Central memory CD4-positive, alpha-beta T cell (primary cell): ENCODE measurements at regions not wholly inside any gene's neighbourhood (a gene's known extent, or its start where the extent isn't known, plus 50 kb on each side); places are given as distances from the start of the nearest gene placed in this dataset.

Experiments
- DNase-seq: peaks from one replicate; pipeline ENCODE4 v3.0.0; 2022

- DNase-seq = no peak
Measured at GRCh38 chr4:151961456-151961855, 200.6 kb upstream of the GATB start.

- no peak for DNase-seq
Measured at GRCh38 chr4:151960449-151961230, 199.8 kb upstream of the GATB start.

GRCh38 chr4:151957153-151957552 is 196.3 kb upstream of the GATB start:
- no peak for DNase-seq

GRCh38 chr4:151955721-151956380 is 195.0 kb upstream of the GATB start:
- DNase-seq = no peak

- no peak for DNase-seq
Measured at GRCh38 chr4:151953795-151954372, 193.1 kb upstream of the GATB start.

DNA sequence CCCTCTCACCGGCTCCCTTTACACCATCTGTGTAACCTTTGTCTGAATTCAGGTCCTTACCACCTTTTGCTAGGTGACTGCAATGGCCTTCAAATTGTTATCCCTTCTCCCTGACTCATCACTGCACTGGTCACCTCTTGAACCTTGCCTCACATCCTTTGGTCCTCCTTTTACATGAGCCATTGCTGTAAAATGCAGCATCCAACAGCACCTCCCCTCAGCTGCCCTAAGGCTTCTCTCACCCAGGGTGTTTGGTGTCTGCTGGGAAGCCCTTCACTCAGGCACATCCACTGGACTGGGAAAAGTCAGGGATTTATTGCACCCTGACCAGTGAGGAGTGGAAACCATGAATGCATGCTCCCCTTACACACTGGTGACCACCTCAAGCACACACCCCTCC is 192.5 kb upstream of the GATB start:
- DNase-seq = no peak

GRCh38 chr4:151952711-151953254 is 192.0 kb upstream of the GATB start:
- no peak for DNase-seq

DNA sequence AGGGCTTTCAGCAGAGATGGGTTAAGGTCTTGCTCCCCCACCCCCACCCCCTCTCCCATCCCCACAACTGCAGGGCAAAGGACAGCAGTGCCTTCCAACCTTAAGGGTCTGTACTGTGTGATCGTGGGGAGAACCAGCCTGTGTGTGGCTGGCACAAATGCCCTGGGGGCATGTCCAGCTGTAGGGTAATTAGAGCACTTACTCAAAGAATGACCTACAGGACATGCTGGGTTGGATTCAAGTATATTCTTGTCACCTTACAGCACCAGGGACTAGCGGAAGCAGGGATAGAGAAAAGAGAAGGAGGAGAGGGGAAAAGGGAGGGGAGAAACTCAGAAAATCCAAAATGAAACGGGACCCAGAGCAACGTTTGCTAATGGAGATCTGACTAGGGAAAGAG is 191.3 kb upstream of the GATB start:
- DNase-seq = no peak

- no peak for DNase-seq
Measured at GRCh38 chr4:151951671-151952050, 190.9 kb upstream of the GATB start.

- DNase-seq = no peak
Measured at GRCh38 chr4:151950993-151951670, 190.3 kb upstream of the GATB start.

- DNase-seq = no peak
Measured at GRCh38 chr4:151948351-151949016, 187.7 kb upstream of the GATB start.

DNA sequence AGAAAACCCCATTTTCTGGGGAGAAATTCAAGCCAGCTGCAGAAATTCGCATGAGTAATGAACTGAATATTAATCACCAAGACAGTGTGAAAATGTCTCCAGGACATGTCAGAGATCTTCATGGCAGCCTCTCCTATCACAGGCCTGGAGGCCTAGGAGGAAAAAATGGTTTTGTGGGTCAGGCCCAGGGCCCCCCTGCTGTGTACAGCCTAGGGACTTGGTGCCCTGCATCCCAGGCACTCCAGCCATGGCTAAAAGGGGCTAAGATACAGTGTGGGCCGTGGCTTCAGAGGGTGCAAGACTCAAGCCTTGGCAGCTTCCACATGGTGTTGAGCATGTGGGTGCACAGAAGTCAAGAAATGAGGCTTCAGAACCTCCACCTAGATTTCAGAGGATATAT is 185.9 kb upstream of the GATB start:
- no peak for DNase-seq

DNA sequence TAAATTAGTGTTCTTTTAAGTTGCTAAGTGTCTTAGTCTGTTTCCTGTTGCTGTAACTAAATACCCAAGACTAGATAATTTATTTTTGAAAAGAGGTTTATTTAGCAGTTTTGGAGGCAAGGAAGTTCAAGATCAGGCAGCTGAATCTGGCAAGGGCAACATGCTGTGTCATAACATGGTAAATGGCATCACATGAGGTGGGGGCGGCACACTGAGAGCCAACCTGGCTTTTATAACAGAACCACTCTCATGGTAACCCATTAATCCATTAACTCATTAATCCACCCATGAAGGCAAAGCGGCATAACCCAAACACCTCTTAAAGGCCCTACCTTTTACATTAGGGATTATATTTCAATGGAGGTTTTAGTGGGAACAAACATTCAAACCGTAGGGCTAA is 182.2 kb upstream of the GATB start:
- DNase-seq = no peak

DNA sequence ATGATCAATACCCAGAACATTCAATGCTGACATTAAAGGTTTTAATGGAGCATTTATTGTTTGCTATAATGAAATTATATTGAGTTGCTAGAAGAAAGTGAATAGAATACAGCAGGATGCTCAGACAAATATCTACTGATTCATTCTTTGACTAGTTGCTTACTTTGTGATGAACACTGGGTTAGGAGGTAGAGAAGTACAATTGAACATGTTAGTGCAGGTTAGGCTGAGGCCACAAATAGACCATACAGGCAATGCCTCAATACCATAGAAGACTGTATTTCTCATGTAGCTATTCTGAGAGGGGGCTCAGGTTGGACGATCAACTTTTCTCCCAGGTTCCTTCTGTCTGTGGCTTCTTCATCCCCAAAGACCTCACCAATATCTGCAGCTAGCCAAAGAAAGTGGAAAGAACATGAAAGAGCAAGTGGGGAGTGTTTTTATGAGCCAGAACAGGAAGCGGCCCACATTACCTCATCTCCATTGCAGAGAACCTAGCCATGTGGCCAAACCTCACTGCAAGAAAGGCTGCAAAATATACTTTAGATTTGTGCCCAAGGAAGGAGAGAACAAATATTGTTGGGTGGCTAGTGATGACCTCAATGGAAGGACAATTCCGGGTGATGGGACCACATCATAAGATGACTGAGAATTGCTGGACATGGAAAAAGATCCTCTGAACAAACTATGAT is 180.3 kb upstream of the GATB start:
- no peak for DNase-seq

GRCh38 chr4:151940291-151940690 is 179.5 kb upstream of the GATB start:
- DNase-seq = peak; percentile 12

DNA sequence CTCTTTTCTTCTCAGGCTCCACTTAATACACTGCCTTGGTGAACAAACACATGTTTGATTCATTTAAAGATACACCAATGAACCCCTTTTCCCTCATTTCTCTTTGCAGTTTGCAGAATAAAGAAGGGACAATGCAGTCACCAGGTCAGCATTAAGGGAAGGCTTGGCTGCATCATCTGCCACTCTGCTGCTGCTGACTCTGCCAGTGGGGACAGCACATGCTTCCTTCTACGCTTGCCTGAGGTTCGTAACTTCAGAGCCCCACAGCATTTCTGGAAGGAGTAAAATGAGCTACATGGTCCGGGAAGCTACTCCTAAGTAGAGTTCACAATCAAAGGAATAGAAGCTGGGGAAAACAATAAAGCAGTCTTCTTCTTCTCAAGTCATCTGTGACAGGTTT is 178.9 kb upstream of the GATB start:
- DNase-seq = no peak

- no peak for DNase-seq
Measured at GRCh38 chr4:151935411-151935810, 174.6 kb upstream of the GATB start.

- no peak for DNase-seq
Measured at GRCh38 chr4:151934766-151935165, 174.0 kb upstream of the GATB start.

GRCh38 chr4:151933122-151933827 is 172.5 kb upstream of the GATB start:
- no peak for DNase-seq

DNA sequence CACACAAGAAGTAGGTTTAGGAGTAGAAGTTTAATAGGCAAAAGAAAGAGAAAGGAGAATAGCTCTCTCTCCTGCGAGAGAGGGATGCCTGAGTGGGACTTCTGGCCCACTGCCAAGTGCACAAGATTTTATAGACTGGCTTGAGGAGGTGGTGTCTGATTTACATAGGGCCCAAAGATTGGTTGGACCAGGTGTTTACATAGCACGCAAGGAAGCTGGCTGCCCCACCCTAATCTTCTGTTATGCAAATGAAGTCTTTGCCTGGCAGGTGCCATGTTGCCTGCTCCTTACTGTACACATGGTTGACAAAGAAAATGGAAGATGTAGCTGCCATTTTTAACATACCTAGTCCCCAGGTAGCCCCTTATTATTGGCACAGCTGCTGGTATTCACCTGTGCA is 170.8 kb upstream of the GATB start:
- DNase-seq = no peak

GRCh38 chr4:151930372-151930771 is 169.6 kb upstream of the GATB start:
- no peak for DNase-seq

- no peak for DNase-seq
Measured at GRCh38 chr4:151928112-151928511, 167.3 kb upstream of the GATB start.
